ENCODE measurements at regions not wholly inside any gene's neighbourhood (a gene's known extent, or its start where the extent isn't known, plus 50 kb on each side); places are given as distances from the start of the nearest gene placed in this dataset.

GRCh38 chr13:103178986-103179943, 113.0 kb upstream of the SLC10A2 start:
- CTCF ChIA-PET = no interaction called here
- Histone ChIP-seq H3K36me3 (ENCODE audit: control insufficient read depth, insufficient read depth, low read length) (no peaks in the 10 kb centered on the region), H3K27me3 (ENCODE audit: control insufficient read depth, insufficient read depth, low read length) (no peaks in the 10 kb centered on the region), H3K4me3 (ENCODE audit: low read depth, low read length) (no peak overlapping the region)
- DNase-seq (ENCODE audit: low read depth) = no peak
- POLR2A ChIA-PET = no interaction called here
- no peak for TF ChIP-seq CTCF (IDR thresholded peaks at IDR 0.05; ENCODE audit: insufficient read depth, low read depth, low read length)

- CTCF ChIA-PET = no interaction called here
- POLR2A ChIA-PET = no interaction called here
- Histone ChIP-seq H3K27me3 (ENCODE audit: control insufficient read depth, insufficient read depth, low read length) (no peaks in the 10 kb centered on the region), H3K36me3 (ENCODE audit: control insufficient read depth, insufficient read depth, low read length) (no peaks in the 10 kb centered on the region), H3K4me3 (ENCODE audit: low read depth, low read length) (no peak overlapping the region)
- no peak for TF ChIP-seq CTCF (IDR thresholded peaks at IDR 0.05; ENCODE audit: insufficient read depth, low read depth, low read length)
- DNase-seq (ENCODE audit: low read depth) = no peak
Observed at GRCh38 chr13:103174966-103175365, 108.7 kb upstream of the SLC10A2 start.

- H3K36me3 ChIP-seq (ENCODE audit: control insufficient read depth, insufficient read depth, low read length) = no peaks in the 10 kb centered on the region
- DNase-seq (ENCODE audit: low read depth) = no peak
- H3K4me3 ChIP-seq (ENCODE audit: low read depth, low read length) = no peak overlapping the region
- POLR2A ChIA-PET = no interaction called here
- H3K27me3 ChIP-seq (ENCODE audit: control insufficient read depth, insufficient read depth, low read length) = no peaks in the 10 kb centered on the region
- no peak for TF ChIP-seq CTCF (IDR thresholded peaks at IDR 0.05; ENCODE audit: insufficient read depth, low read depth, low read length)
- CTCF ChIA-PET = no interaction called here
Observed at GRCh38 chr13:103168901-103169508, 102.8 kb upstream of the SLC10A2 start.

- TF ChIP-seq CTCF (IDR thresholded peaks at IDR 0.05; ENCODE audit: insufficient read depth, low read depth, low read length) = no peak
- Histone ChIP-seq H3K4me3 (ENCODE audit: low read depth, low read length) (no peak overlapping the region), H3K27me3 (ENCODE audit: control insufficient read depth, insufficient read depth, low read length) (no peaks in the 10 kb centered on the region), H3K36me3 (ENCODE audit: control insufficient read depth, insufficient read depth, low read length) (no peaks in the 10 kb centered on the region)
- ChIA-PET CTCF (interaction anchor here (0.7 kb wide), 1 partner anchor 232 kb away, joined by 3 read pairs; no protein-coding TSS in a partner anchor), POLR2A (no interaction called here)
- DNase-seq (ENCODE audit: low read depth) = no peak
Observed at GRCh38 chr13:103164251-103164650, 98.0 kb upstream of the SLC10A2 start.

GRCh38 chr13:103161476-103161875, 95.3 kb upstream of the SLC10A2 start:
- CTCF ChIA-PET = no interaction called here
- DNase-seq (ENCODE audit: low read depth) = no peak
- no peak for TF ChIP-seq CTCF (IDR thresholded peaks at IDR 0.05; ENCODE audit: insufficient read depth, low read depth, low read length)
- no peaks in the 10 kb centered on the region for H3K27me3 ChIP-seq (ENCODE audit: control insufficient read depth, insufficient read depth, low read length)
- POLR2A ChIA-PET = no interaction called here
- no peaks in the 10 kb centered on the region for H3K36me3 ChIP-seq (ENCODE audit: control insufficient read depth, insufficient read depth, low read length)
- no peak overlapping the region for H3K4me3 ChIP-seq (ENCODE audit: low read depth, low read length)

All from BJ (cell line).